ENCODE measurements at regions not wholly inside any gene's neighbourhood (a gene's known extent, or its start where the extent isn't known, plus 50 kb on each side); places are given as distances from the start of the nearest gene placed in this dataset.

GRCh38 chr1:209213989-209214388, 369.5 kb upstream of the CAMK1G start:
- ChIA-PET POLR2A (no interaction called here), CTCF (interaction anchor here (0.7 kb wide), 1 partner anchor 36 kb away, joined by 3 read pairs; no protein-coding TSS in a partner anchor)
- no peaks in the 10 kb centered on the region for H3K4me1 ChIP-seq (ENCODE audit: control insufficient read depth, insufficient read depth, low read length)
- no peak overlapping the region for H3K27ac ChIP-seq (ENCODE audit: extremely low read depth, low read depth, low read length)
- no peaks in the 10 kb centered on the region for H3K9me3 ChIP-seq (ENCODE audit: control insufficient read depth, insufficient read depth, low read depth, low read length)
- H3K36me3 ChIP-seq (ENCODE audit: control insufficient read depth in 2 of 2, insufficient read depth in 1 of 2, low read length in 2 of 2): no peaks in the 10 kb centered on the region
- H3K4me3 ChIP-seq (ENCODE audit: low read depth, low read length): no peak overlapping the region
- TF ChIP-seq ZNF707 (tag by site-specific recombination; IDR thresholded peaks at IDR 0.05) (no peak), ZNF658 (tag by site-specific recombination; IDR thresholded peaks at IDR 0.05) (no peak), ZNF148 (tag by site-specific recombination; IDR thresholded peaks at IDR 0.05; ENCODE audit: borderline replicate concordance) (no peak), ZNF214 (tag by site-specific recombination; IDR thresholded peaks at IDR 0.05; ENCODE audit: borderline replicate concordance) (no peak), ZNF426 (tag by site-specific recombination; IDR thresholded peaks at IDR 0.05) (no peak), SCRT1 (tag by site-specific recombination; IDR thresholded peaks at IDR 0.05; ENCODE audit: borderline replicate concordance) (peak; percentile 53; the same call in 1 of the 2 replicates), SCRT2 (tag by site-specific recombination; IDR thresholded peaks at IDR 0.05) (peak; percentile 80; the same call in 1 of the 2 replicates), RBAK (tag by site-specific recombination; IDR thresholded peaks at IDR 0.05) (no peak), ZNF274 (IDR thresholded peaks at IDR 0.05; ENCODE audit: low read length) (no peak), ZNF274 (tag by site-specific recombination; IDR thresholded peaks at IDR 0.05; ENCODE audit: borderline replicate concordance) (0 out of 2 replicates have a peak, but pooled peaks have one; percentile 23), HOXC10 (CRISPR knock-in tag; IDR thresholded peaks at IDR 0.05) (no peak)
- TF ChIP-seq, protein P1, sequence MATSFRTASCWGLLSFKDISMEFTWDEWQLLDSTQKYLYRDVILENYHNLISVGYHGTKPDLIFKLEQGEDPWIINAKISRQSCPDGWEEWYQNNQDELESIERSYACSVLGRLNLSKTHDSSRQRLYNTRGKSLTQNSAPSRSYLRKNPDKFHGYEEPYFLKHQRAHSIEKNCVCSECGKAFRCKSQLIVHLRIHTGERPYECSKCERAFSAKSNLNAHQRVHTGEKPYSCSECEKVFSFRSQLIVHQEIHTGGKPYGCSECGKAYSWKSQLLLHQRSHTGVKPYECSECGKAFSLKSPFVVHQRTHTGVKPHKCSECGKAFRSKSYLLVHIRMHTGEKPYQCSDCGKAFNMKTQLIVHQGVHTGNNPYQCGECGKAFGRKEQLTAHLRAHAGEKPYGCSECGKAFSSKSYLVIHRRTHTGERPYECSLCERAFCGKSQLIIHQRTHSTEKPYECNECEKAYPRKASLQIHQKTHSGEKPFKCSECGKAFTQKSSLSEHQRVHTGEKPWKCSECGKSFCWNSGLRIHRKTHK (tag by site-specific recombination; IDR thresholded peaks at IDR 0.05): no peak
- TF ChIP-seq, protein P2, sequence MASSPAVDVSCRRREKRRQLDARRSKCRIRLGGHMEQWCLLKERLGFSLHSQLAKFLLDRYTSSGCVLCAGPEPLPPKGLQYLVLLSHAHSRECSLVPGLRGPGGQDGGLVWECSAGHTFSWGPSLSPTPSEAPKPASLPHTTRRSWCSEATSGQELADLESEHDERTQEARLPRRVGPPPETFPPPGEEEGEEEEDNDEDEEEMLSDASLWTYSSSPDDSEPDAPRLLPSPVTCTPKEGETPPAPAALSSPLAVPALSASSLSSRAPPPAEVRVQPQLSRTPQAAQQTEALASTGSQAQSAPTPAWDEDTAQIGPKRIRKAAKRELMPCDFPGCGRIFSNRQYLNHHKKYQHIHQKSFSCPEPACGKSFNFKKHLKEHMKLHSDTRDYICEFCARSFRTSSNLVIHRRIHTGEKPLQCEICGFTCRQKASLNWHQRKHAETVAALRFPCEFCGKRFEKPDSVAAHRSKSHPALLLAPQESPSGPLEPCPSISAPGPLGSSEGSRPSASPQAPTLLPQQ (tag by site-specific recombination; IDR thresholded peaks at IDR 0.05): no peak

GRCh38 chr1:209215826-209216225, 367.7 kb upstream of the CAMK1G start:
- Histone ChIP-seq H3K27ac (ENCODE audit: extremely low read depth, low read depth, low read length) (no peak overlapping the region), H3K4me3 (ENCODE audit: low read depth, low read length) (no peak overlapping the region), H3K36me3 (ENCODE audit: control insufficient read depth in 2 of 2, insufficient read depth in 1 of 2, low read length in 2 of 2) (no peaks in the 10 kb centered on the region), H3K4me1 (ENCODE audit: control insufficient read depth, insufficient read depth, low read length) (no peaks in the 10 kb centered on the region), H3K9me3 (ENCODE audit: control insufficient read depth, insufficient read depth, low read depth, low read length) (no peaks in the 10 kb centered on the region)
- ChIA-PET CTCF (interaction anchor here (0.7 to 1.0 kb wide), 2 partner anchors 33 to 537 kb away, joined by 3 to 4 read pairs; no protein-coding TSS in a partner anchor), POLR2A (no interaction called here)
- no peak for TF ChIP-seq BCL6B (tag by site-specific recombination; IDR thresholded peaks at IDR 0.05)
- TF ChIP-seq KLF7 (tag by site-specific recombination; IDR thresholded peaks at IDR 0.05; ENCODE audit: borderline replicate concordance): no peak
- TF ChIP-seq WT1 (tag by site-specific recombination; IDR thresholded peaks at IDR 0.05): no peak
- TF ChIP-seq, protein P3, sequence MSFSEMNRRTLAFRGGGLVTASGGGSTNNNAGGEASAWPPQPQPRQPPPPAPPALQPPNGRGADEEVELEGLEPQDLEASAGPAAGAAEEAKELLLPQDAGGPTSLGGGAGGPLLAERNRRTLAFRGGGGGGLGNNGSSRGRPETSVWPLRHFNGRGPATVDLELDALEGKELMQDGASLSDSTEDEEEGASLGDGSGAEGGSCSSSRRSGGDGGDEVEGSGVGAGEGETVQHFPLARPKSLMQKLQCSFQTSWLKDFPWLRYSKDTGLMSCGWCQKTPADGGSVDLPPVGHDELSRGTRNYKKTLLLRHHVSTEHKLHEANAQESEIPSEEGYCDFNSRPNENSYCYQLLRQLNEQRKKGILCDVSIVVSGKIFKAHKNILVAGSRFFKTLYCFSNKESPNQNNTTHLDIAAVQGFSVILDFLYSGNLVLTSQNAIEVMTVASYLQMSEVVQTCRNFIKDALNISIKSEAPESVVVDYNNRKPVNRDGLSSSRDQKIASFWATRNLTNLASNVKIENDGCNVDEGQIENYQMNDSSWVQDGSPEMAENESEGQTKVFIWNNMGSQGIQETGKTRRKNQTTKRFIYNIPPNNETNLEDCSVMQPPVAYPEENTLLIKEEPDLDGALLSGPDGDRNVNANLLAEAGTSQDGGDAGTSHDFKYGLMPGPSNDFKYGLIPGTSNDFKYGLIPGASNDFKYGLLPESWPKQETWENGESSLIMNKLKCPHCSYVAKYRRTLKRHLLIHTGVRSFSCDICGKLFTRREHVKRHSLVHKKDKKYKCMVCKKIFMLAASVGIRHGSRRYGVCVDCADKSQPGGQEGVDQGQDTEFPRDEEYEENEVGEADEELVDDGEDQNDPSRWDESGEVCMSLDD (tag by site-specific recombination; IDR thresholded peaks at IDR 0.05): no peak
- no peak for TF ChIP-seq ZFP3 (tag by site-specific recombination; IDR thresholded peaks at IDR 0.05; ENCODE audit: low read depth)
- no peak for TF ChIP-seq RBAK (tag by site-specific recombination; IDR thresholded peaks at IDR 0.05)
- TF ChIP-seq, protein P4, sequence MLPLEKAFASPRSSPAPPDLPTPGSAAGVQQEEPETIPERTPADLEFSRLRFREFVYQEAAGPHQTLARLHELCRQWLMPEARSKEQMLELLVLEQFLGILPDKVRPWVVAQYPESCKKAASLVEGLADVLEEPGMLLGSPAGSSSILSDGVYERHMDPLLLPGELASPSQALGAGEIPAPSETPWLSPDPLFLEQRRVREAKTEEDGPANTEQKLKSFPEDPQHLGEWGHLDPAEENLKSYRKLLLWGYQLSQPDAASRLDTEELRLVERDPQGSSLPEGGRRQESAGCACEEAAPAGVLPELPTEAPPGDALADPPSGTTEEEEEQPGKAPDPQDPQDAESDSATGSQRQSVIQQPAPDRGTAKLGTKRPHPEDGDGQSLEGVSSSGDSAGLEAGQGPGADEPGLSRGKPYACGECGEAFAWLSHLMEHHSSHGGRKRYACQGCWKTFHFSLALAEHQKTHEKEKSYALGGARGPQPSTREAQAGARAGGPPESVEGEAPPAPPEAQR (tag by site-specific recombination; IDR thresholded peaks at IDR 0.05): no peak
- no peak for TF ChIP-seq KLF8 (tag by site-specific recombination; IDR thresholded peaks at IDR 0.05)
- TF ChIP-seq ZNF830 (tag by site-specific recombination; IDR thresholded peaks at IDR 0.05; ENCODE audit: low read depth): no peak
